HFF-Myc (cell line): ENCODE measurements at regions not wholly inside any gene's neighbourhood (a gene's known extent, or its start where the extent isn't known, plus 50 kb on each side); places are given as distances from the start of the nearest gene placed in this dataset.

Experiments used
- DNase-seq: peaks from one replicate; pipeline ENCODE4 v3.0.0-alpha.2; 2011; ENCODE audit warnings: low read depth; ENCODE audit errors: extremely low read depth
- H3K4me3 ChIP-seq: replicated peaks from 2 replicates; pipeline ENCODE4 v1.5.1; 2011; ENCODE audit warnings: low read depth, mild to moderate bottlenecking, control low read depth, low read length
- CTCF ChIP-seq: IDR thresholded peaks from 2 replicates; pipeline ENCODE4 v1.5.1; 2012; ENCODE audit warnings: mild to moderate bottlenecking, low read depth, low read length, control low read depth; ENCODE audit errors: missing control alignments

- DNase-seq, result no peak
- no peak overlapping the region for H3K4me3 ChIP-seq
- TF ChIP-seq CTCF, result no peak
Measured at GRCh38 chr9:126030716-126031115, 283.5 kb downstream of the PBX3 start.

- no peak for DNase-seq
- TF ChIP-seq CTCF, result no peak
Measured at GRCh38 chr9:126031116-126031515, 283.9 kb downstream of the PBX3 start.

GRCh38 chr9:126032135-126032534 lies 285.0 kb downstream of the PBX3 start:
- TF ChIP-seq CTCF, result no peak
- DNase-seq, result no peak
- no peak overlapping the region for H3K4me3 ChIP-seq

More at GRCh38 chr9:126031116-126031515, 283.9 kb downstream of the PBX3 start:
- no peak overlapping the region for H3K4me3 ChIP-seq

- no peak overlapping the region for H3K4me3 ChIP-seq
- no peak for DNase-seq
- TF ChIP-seq CTCF, result no peak
Measured at GRCh38 chr9:126033318-126033717, 286.1 kb downstream of the PBX3 start.

GRCh38 chr9:126033956-126034355 lies 286.8 kb downstream of the PBX3 start:
- no peak for DNase-seq
- H3K4me3 ChIP-seq, result no peak overlapping the region
- TF ChIP-seq CTCF, result no peak

- H3K4me3 ChIP-seq, result no peak overlapping the region
- DNase-seq, result no peak
- TF ChIP-seq CTCF, result no peak
Measured at GRCh38 chr9:126036881-126037291, 289.7 kb downstream of the PBX3 start.

- no peak for TF ChIP-seq CTCF
- no peak overlapping the region for H3K4me3 ChIP-seq
- no peak for DNase-seq
Measured at GRCh38 chr9:126038790-126039189, 287.8 kb upstream of the MVB12B start.
